MCF 10A (cell line): ENCODE measurements at regions not wholly inside any gene's neighbourhood (a gene's known extent, or its start where the extent isn't known, plus 50 kb on each side); places are given as distances from the start of the nearest gene placed in this dataset.

Experiments used
- BruUV-seq: library from RNA; stranded (reverse); fragments of 400-500 nt; replicated peaks from 2 replicates; lab custom pipeline; 2021; lab: Mats Ljungman, UMichigan
- CTCF ChIA-PET: fragments of 300-600 bp; sonication (Branson Sonifier 250); formaldehyde crosslinking; extraction: SDS; loops from one replicate; lab custom pipeline; 2021; ENCODE audit warnings: antibody characterized with exemption, inconsistent platforms; lab: Yijun Ruan, JAX
- POLR2A ChIA-PET: fragments of 300-600, 350-650 bp; sonication (Branson Sonifier 250); formaldehyde crosslinking; extraction: SDS; loops from one replicate; lab custom pipeline; 2020; ENCODE audit warnings: antibody characterized with exemption, inconsistent platforms; lab: Yijun Ruan, JAX
- DNase-seq: peaks from one replicate; pipeline ENCODE4 v3.0.0-alpha.2; 2018; ENCODE audit not compliant: unreplicated experiment
- H3K27ac Mint-ChIP-seq: one replicate; pipeline ENCODE4 v1.8.0; 2022; ENCODE audit warnings: mild to moderate bottlenecking, low read depth, mixed read lengths; ENCODE audit not compliant: unreplicated experiment
- H3K27me3 Mint-ChIP-seq: one replicate; pipeline ENCODE4 v1.8.0; 2022; ENCODE audit warnings: mixed read lengths; ENCODE audit not compliant: insufficient read depth, unreplicated experiment
- H3K36me3 Mint-ChIP-seq: one replicate; pipeline ENCODE4 v1.8.0; 2022; ENCODE audit warnings: mild to moderate bottlenecking, moderate library complexity, mixed read lengths; ENCODE audit not compliant: insufficient read depth, unreplicated experiment
- H3K4me1 Mint-ChIP-seq: one replicate; pipeline ENCODE4 v1.8.0; 2022; ENCODE audit warnings: mixed read lengths; ENCODE audit not compliant: insufficient read depth, unreplicated experiment
- H3K4me3 Mint-ChIP-seq: one replicate; pipeline ENCODE4 v1.8.0; 2022; ENCODE audit warnings: mild to moderate bottlenecking, moderate library complexity, mixed read lengths; ENCODE audit not compliant: unreplicated experiment
- H3K9me3 Mint-ChIP-seq: one replicate; pipeline ENCODE4 v1.8.0; 2022; ENCODE audit warnings: mixed read lengths; ENCODE audit not compliant: unreplicated experiment
- intact Hi-C: fragments of 100-400 bp; cut with micrococcal nuclease; formaldehyde crosslinking; loops from 2 replicates; pipeline ENCODE4 v1.14.1; 2022
- TF ChIP-seq, protein P1 (sequence below): fragments of 200-600 bp; IDR thresholded peaks from one replicate; pipeline ENCODE4 v1.8.0; 2022; ENCODE audit warnings: antibody characterized with exemption, mild to moderate bottlenecking; ENCODE audit not compliant: unreplicated experiment

DNA sequence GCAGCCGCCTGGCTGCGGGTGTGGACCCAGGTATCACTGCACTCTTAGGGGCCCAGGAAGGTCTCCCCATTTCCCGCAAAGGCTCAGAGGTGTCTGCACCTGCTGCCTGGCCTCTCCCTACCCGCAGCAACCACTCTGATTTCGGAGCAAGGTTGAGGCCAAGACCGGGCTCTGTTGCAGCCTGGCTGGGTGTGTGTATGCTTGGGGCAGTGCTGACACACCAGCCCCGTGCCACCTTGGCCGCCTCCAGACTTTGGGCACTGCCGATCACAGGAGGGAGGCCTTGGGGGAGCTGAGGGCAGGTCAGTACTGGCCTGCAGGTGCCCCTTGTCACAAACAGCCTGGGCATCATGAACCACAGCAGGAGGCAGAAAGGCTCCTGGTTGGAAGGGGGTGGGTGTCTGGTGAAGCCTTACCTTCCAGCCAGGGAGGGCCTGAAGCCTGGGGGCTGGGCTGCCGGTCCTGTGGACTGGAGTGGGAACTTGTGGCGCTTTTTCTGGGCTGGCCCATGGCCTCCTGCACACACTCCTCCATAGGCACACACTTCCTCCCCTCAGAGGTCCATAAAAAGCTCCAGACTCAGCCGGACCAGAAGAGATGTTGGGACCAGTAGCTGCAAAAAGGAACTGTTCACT, 519.5 kb downstream of the RWDD3 start:
- POLR2A ChIA-PET = interaction anchor here (1.0 kb wide), 1 partner anchor 10 kb away, joined by 6 read pairs; no protein-coding TSS in a partner anchor
- H3K9me3 Mint-ChIP-seq = peaks cover 8% of the 10 kb centered on the region
- no peak overlapping the region for H3K4me3 Mint-ChIP-seq
- CTCF ChIA-PET = interaction anchor here (0.5 to 1.1 kb wide), 4 partner anchors 10 to 225 kb away, joined by 3 to 5 read pairs (median 4); no protein-coding TSS in a partner anchor
- no peak for DNase-seq
- no peaks in the 10 kb centered on the region for H3K4me1 Mint-ChIP-seq
- H3K27me3 Mint-ChIP-seq = no peaks in the 10 kb centered on the region
- intact Hi-C loops = no loop called here
- TF ChIP-seq, protein P1, sequence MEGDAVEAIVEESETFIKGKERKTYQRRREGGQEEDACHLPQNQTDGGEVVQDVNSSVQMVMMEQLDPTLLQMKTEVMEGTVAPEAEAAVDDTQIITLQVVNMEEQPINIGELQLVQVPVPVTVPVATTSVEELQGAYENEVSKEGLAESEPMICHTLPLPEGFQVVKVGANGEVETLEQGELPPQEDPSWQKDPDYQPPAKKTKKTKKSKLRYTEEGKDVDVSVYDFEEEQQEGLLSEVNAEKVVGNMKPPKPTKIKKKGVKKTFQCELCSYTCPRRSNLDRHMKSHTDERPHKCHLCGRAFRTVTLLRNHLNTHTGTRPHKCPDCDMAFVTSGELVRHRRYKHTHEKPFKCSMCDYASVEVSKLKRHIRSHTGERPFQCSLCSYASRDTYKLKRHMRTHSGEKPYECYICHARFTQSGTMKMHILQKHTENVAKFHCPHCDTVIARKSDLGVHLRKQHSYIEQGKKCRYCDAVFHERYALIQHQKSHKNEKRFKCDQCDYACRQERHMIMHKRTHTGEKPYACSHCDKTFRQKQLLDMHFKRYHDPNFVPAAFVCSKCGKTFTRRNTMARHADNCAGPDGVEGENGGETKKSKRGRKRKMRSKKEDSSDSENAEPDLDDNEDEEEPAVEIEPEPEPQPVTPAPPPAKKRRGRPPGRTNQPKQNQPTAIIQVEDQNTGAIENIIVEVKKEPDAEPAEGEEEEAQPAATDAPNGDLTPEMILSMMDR = no peak
- no peak overlapping the region for H3K27ac Mint-ChIP-seq
- no TSS peak for BruUV-seq
- no peaks in the 10 kb centered on the region for H3K36me3 Mint-ChIP-seq

DNA sequence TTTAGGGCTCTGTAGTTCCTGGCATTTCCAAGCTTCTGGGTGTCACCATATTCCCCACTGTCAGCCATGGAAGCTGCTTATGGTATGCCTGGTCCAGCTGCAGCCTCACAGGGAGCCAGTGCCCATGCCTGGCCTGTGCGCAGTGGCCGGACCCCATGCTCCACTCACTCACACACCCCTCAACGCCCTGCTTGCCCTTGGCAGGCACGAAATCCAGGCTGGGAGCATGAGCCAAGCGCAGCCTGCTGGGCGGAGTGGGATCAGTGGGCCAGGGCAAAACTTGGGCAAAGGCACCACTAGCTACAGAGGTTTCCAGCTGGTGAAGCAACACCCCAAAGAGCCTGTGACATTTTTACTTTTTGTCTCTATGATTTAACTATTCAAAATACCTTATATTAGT, 520.4 kb downstream of the RWDD3 start:
- TF ChIP-seq, protein P1 = no peak
- intact Hi-C loops = no loop called here
- ChIA-PET CTCF (interaction anchor here (0.5 to 0.8 kb wide), 2 partner anchors 14 to 224 kb away, joined by 4 read pairs; no protein-coding TSS in a partner anchor), POLR2A (interaction anchor here (1.0 kb wide), 1 partner anchor 11 kb away, joined by 6 read pairs; no protein-coding TSS in a partner anchor)
- Mint-ChIP-seq H3K27me3 (no peaks in the 10 kb centered on the region), H3K27ac (no peak overlapping the region), H3K4me1 (no peaks in the 10 kb centered on the region), H3K9me3 (peaks cover 10% of the 10 kb centered on the region), H3K36me3 (no peaks in the 10 kb centered on the region), H3K4me3 (no peak overlapping the region)
- no peak for DNase-seq
- BruUV-seq = no TSS peak

DNA sequence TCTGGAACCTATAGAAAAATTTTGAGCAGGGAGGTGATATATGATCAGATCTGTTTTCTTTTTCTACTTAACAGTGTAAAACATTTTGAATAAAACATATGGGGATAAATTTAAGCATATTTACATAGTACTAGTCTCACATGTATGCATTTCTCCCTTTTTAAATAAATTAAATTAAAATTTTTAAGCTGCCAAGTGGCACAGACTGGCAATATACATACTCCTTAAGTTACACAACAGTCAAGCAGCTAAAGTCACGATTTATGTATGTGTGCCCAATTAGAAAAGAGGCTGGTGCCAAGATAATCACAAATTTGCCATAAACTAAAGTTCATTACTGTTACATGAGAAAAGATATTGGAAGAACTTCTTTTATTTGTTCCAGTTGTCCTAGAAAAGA, 532.0 kb downstream of the RWDD3 start:
- Mint-ChIP-seq H3K27me3 (no peaks in the 10 kb centered on the region), H3K36me3 (peaks cover 6% of the 10 kb centered on the region), H3K27ac (no peak overlapping the region), H3K4me1 (no peaks in the 10 kb centered on the region), H3K9me3 (no peaks in the 10 kb centered on the region), H3K4me3 (no peak overlapping the region)
- TF ChIP-seq, protein P1 = no peak
- ChIA-PET POLR2A (no interaction called here), CTCF (interaction anchor here (0.5 to 0.8 kb wide), 2 partner anchors 13 to 137 kb away, joined by 3 to 4 read pairs; no protein-coding TSS in a partner anchor)
- DNase-seq = no peak
- intact Hi-C loops = no loop called here
- no TSS peak for BruUV-seq

DNA sequence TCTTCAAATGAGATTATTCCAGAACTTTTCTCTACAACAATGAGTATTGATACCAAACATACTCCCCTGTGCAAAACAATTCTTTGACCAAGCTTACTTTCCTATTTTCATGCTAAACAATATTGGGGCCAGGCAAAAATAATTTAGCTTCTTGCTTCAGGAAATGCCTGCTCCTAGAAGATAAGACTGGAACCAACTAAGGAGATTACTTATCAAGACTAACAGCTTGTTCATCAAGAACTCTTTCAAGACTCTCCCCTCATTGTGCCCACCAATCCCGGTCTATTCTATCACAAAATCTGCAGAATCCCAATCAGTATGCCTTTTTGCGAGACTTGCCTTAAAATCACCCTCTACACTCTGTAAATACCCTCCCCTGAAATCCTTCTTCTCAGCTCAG, 536.6 kb downstream of the RWDD3 start:
- TF ChIP-seq, protein P1 = no peak
- no peak for DNase-seq
- intact Hi-C loops = no loop called here
- no peaks in the 10 kb centered on the region for H3K4me1 Mint-ChIP-seq
- POLR2A ChIA-PET = interaction anchor here (0.7 kb wide), 1 partner anchor 24 kb away, joined by 3 read pairs; no protein-coding TSS in a partner anchor
- CTCF ChIA-PET = no interaction called here
- no peak overlapping the region for H3K27ac Mint-ChIP-seq
- no peaks in the 10 kb centered on the region for H3K9me3 Mint-ChIP-seq
- peaks cover 6% of the 10 kb centered on the region for H3K36me3 Mint-ChIP-seq
- BruUV-seq = no TSS peak
- no peaks in the 10 kb centered on the region for H3K27me3 Mint-ChIP-seq
- no peak overlapping the region for H3K4me3 Mint-ChIP-seq
